ENCODE measurements at regions not wholly inside any gene's neighbourhood (a gene's known extent, or its start where the extent isn't known, plus 50 kb on each side); places are given as distances from the start of the nearest gene placed in this dataset.

GRCh38 chr5:147169901-147170300 is 64.9 kb upstream of the STK32A start:
- Histone ChIP-seq H3F3A (replicated peaks; ENCODE audit: insufficient read depth) (peaks cover 23% of the 10 kb centered on the region), H4K20me1 (ENCODE audit: insufficient read depth) (no peaks in the 10 kb centered on the region), H3K4me3 (ENCODE audit: low read depth in 2 of 2, low read length in 1 of 2) (no peak overlapping the region), H3K9me3 (no peaks in the 10 kb centered on the region), H3K27ac (ENCODE audit: low read depth in 2 of 2, low read length in 1 of 2) (peak overlapping the region in 1 of 2 experiments; percentile 76; a peak in 2 of 4 replicates), H2AFZ (ENCODE audit: low read depth) (no peak overlapping the region), H3K9ac (no peak overlapping the region), H3K36me3 (replicated peaks in 1 of 2; ENCODE audit: control insufficient read depth in 1 of 2, insufficient read depth in 2 of 2, low read length in 1 of 2) (no peaks in the 10 kb centered on the region), H3K4me1 (ENCODE audit: control insufficient read depth in 1 of 2, insufficient read depth in 2 of 2, low read depth in 1 of 2, low read length in 1 of 2) (peaks cover 2 to 22% of the 10 kb centered on the region in 2 experiments; a peak in 3 of 4 replicates), H3K27me3 (ENCODE audit: insufficient read depth) (no peaks in the 10 kb centered on the region), H3K79me2 (ENCODE audit: insufficient read depth) (no peaks in the 10 kb centered on the region), H3K9me2 (no peaks in the 10 kb centered on the region), H3K4me2 (no peak overlapping the region)
- no peak for DNase-seq
- TF ChIP-seq, protein P1, sequence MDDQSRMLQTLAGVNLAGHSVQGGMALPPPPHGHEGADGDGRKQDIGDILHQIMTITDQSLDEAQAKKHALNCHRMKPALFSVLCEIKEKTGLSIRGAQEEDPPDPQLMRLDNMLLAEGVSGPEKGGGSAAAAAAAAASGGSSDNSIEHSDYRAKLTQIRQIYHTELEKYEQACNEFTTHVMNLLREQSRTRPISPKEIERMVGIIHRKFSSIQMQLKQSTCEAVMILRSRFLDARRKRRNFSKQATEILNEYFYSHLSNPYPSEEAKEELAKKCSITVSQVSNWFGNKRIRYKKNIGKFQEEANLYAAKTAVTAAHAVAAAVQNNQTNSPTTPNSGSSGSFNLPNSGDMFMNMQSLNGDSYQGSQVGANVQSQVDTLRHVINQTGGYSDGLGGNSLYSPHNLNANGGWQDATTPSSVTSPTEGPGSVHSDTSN (IDR thresholded peaks at IDR 0.05), result no peak
- TF ChIP-seq, protein P2, sequence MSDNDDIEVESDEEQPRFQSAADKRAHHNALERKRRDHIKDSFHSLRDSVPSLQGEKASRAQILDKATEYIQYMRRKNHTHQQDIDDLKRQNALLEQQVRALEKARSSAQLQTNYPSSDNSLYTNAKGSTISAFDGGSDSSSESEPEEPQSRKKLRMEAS (IDR thresholded peaks at IDR 0.05; ENCODE audit: low read depth), result no peak
- no peak for TF ChIP-seq TCF12 (IDR thresholded peaks at IDR 0.05)
- TF ChIP-seq GATA2 (CRISPR knock-in tag; IDR thresholded peaks at IDR 0.05), result no peak
- TF ChIP-seq FOSL2 (IDR thresholded peaks at IDR 0.05; ENCODE audit: borderline replicate concordance, low read depth), result no peak
- TF ChIP-seq GABPA (IDR thresholded peaks at IDR 0.05; ENCODE audit: low read depth), result no peak
- TF ChIP-seq RXRA (IDR thresholded peaks at IDR 0.05; ENCODE audit: borderline replicate concordance, low read depth), result no peak
- no peak for TF ChIP-seq POLR2AphosphoS5 (IDR thresholded peaks at IDR 0.05; ENCODE audit: low read depth, low read length)
- no peak for TF ChIP-seq NRF1 (IDR thresholded peaks at IDR 0.05; ENCODE audit: low read depth, low read length)
- no peak for TF ChIP-seq RCOR1 (IDR thresholded peaks at IDR 0.05; ENCODE audit: low read length)
- no peak for TF ChIP-seq IRF3 (IDR thresholded peaks at IDR 0.05; ENCODE audit: low read depth, low read length)
- no peak for TF ChIP-seq CTCF (IDR thresholded peaks at IDR 0.05)
- TF ChIP-seq EZH2phosphoT487 (IDR thresholded peaks at IDR 0.05; ENCODE audit: borderline replicate concordance, low read depth), result no peak
- TF ChIP-seq, protein P3, sequence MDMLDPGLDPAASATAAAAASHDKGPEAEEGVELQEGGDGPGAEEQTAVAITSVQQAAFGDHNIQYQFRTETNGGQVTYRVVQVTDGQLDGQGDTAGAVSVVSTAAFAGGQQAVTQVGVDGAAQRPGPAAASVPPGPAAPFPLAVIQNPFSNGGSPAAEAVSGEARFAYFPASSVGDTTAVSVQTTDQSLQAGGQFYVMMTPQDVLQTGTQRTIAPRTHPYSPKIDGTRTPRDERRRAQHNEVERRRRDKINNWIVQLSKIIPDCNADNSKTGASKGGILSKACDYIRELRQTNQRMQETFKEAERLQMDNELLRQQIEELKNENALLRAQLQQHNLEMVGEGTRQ (IDR thresholded peaks at IDR 0.05; ENCODE audit: borderline replicate concordance, low read depth, low read length), result no peak
- TF ChIP-seq YY1 (IDR thresholded peaks at IDR 0.05; ENCODE audit: low read depth), result no peak
- no peak for TF ChIP-seq SMC3 (IDR thresholded peaks at IDR 0.05; ENCODE audit: low read depth, low read length)
- TF ChIP-seq, protein P4, sequence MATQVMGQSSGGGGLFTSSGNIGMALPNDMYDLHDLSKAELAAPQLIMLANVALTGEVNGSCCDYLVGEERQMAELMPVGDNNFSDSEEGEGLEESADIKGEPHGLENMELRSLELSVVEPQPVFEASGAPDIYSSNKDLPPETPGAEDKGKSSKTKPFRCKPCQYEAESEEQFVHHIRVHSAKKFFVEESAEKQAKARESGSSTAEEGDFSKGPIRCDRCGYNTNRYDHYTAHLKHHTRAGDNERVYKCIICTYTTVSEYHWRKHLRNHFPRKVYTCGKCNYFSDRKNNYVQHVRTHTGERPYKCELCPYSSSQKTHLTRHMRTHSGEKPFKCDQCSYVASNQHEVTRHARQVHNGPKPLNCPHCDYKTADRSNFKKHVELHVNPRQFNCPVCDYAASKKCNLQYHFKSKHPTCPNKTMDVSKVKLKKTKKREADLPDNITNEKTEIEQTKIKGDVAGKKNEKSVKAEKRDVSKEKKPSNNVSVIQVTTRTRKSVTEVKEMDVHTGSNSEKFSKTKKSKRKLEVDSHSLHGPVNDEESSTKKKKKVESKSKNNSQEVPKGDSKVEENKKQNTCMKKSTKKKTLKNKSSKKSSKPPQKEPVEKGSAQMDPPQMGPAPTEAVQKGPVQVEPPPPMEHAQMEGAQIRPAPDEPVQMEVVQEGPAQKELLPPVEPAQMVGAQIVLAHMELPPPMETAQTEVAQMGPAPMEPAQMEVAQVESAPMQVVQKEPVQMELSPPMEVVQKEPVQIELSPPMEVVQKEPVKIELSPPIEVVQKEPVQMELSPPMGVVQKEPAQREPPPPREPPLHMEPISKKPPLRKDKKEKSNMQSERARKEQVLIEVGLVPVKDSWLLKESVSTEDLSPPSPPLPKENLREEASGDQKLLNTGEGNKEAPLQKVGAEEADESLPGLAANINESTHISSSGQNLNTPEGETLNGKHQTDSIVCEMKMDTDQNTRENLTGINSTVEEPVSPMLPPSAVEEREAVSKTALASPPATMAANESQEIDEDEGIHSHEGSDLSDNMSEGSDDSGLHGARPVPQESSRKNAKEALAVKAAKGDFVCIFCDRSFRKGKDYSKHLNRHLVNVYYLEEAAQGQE (IDR thresholded peaks at IDR 0.05; ENCODE audit: low read depth, low read length), result no peak
- no peak for TF ChIP-seq MEF2A (IDR thresholded peaks at IDR 0.05; ENCODE audit: borderline replicate concordance, low read depth)
- no peak for TF ChIP-seq JUND (IDR thresholded peaks at IDR 0.05)
- no peak for TF ChIP-seq EP300 (IDR thresholded peaks at IDR 0.05; ENCODE audit: borderline replicate concordance in 1 of 2, low read depth in 1 of 2, low read length in 1 of 2)
- POLR2A ChIA-PET, result no interaction called here
- WGBS (ENCODE audit: low lambda C conversion rate), result 73% methylated on average over 3 of the region's 3 CpGs
- CTCF ChIA-PET, result interaction anchor here (1.0 to 1.5 kb wide), 3 partner anchors 13 to 21 kb away, joined by 3 to 7 read pairs (median 3); no protein-coding TSS in a partner anchor
